Stomach (tissue), 4 donors: ENCODE measurements at regions not wholly inside any gene's neighbourhood (a gene's known extent, or its start where the extent isn't known, plus 50 kb on each side); places are given as distances from the start of the nearest gene placed in this dataset.

Experiments used
- CTCF ChIP-seq, 7 experiments: fragments of 450-650 bp in 4 of 7; fragments of 200-600 bp in 3 of 7; sonication (generic) in 3 of 7; IDR thresholded peaks; one replicate each; pipeline ENCODE4 v1.5.1; 2016 to 2019; ENCODE audit warnings: antibody characterized with exemption in 7 of 7, control low read depth in 2 of 7, mild to moderate bottlenecking in 1 of 7
- POLR2A ChIP-seq, 4 donors: fragments of 450-650 bp; IDR thresholded peaks; one replicate each; pipeline ENCODE4 v1.6.1; 2016; ENCODE audit warnings: antibody characterized with exemption in 4 of 4, control low read depth in 2 of 4, mild to moderate bottlenecking in 1 of 4, moderate library complexity in 1 of 4

- no peak for TF ChIP-seq CTCF (IDR thresholded peaks at IDR 0.05)
- TF ChIP-seq POLR2A (IDR thresholded peaks at IDR 0.05) = no peak
Measured at GRCh38 chr13:59424661-59425060, 739.1 kb downstream of the DIAPH3 start.
